GM23338 (cell line): ENCODE measurements at regions not wholly inside any gene's neighbourhood (a gene's known extent, or its start where the extent isn't known, plus 50 kb on each side); places are given as distances from the start of the nearest gene placed in this dataset.

ENCODE experiments used
- CREB1 ChIP-seq: fragments of 250-450 bp; sonication (Bioruptor Pico); IDR thresholded peaks from 2 replicates; pipeline ENCODE4 v1.5.0; 2020; ENCODE audit warnings: low read depth, mild to moderate bottlenecking, moderate library complexity
- CTCF ChIP-seq, 2 experiments: fragments of 200-600 bp in 1 of 2; sonication (generic) in 1 of 2; conservative IDR thresholded peaks; 2 replicates each; pipeline versions ENCODE4 v1.5.1 to v1.6.1; 2016 to 2017; ENCODE audit warnings: antibody characterized with exemption in 2 of 2, low read depth in 2 of 2, mild to moderate bottlenecking in 2 of 2, moderate library complexity in 1 of 2
- ETS1 ChIP-seq: IDR thresholded peaks from 2 replicates; pipeline ENCODE4 v1.6.1; 2016; ENCODE audit warnings: antibody characterized with exemption
- EZH2 ChIP-seq: fragments of 200-600 bp; sonication (generic); IDR thresholded peaks from one replicate; pipeline ENCODE4 v1.8.0; 2017; ENCODE audit warnings: antibody characterized with exemption, mild to moderate bottlenecking, low read depth; ENCODE audit not compliant: unreplicated experiment
- EZH2phosphoT487 ChIP-seq: fragments of 200-600 bp; sonication (generic); IDR thresholded peaks from one replicate; pipeline ENCODE4 v1.8.1; 2018; ENCODE audit warnings: antibody characterized with exemption; ENCODE audit not compliant: unreplicated experiment
- JUNB ChIP-seq: IDR thresholded peaks from one replicate; pipeline ENCODE4 v1.6.1; 2016; ENCODE audit warnings: antibody characterized with exemption; ENCODE audit not compliant: unreplicated experiment
- NANOG ChIP-seq: IDR thresholded peaks from 2 replicates; pipeline ENCODE4 v1.6.1; 2016; ENCODE audit warnings: antibody characterized with exemption, borderline replicate concordance
- POLR2AphosphoS5 ChIP-seq: IDR thresholded peaks from 2 replicates; pipeline ENCODE4 v1.6.1; 2016; ENCODE audit warnings: antibody characterized with exemption, low read depth
- REST ChIP-seq: IDR thresholded peaks from one replicate; pipeline ENCODE4 v1.6.1; 2018; ENCODE audit warnings: antibody characterized with exemption; ENCODE audit not compliant: unreplicated experiment
- STAT1 ChIP-seq: IDR thresholded peaks from one replicate; pipeline ENCODE4 v1.6.1; 2016; ENCODE audit warnings: antibody characterized with exemption; ENCODE audit not compliant: unreplicated experiment
- ZNF114 ChIP-seq: fragments of 250-450 bp; sonication (Bioruptor Pico); IDR thresholded peaks from 2 replicates; pipeline ENCODE4 v1.5.0; 2020; ENCODE audit warnings: mild to moderate bottlenecking, moderate library complexity
- ZNF331 ChIP-seq: fragments of 250-450 bp; sonication (Bioruptor Pico); IDR thresholded peaks from 2 replicates; pipeline ENCODE4 v1.5.0; 2020; ENCODE audit warnings: low read depth, mild to moderate bottlenecking, moderate library complexity
- ZNF462 ChIP-seq: fragments of 250-450 bp; sonication (Bioruptor Pico); IDR thresholded peaks from 2 replicates; pipeline ENCODE4 v1.5.0; 2020; ENCODE audit warnings: mild to moderate bottlenecking, moderate library complexity

GRCh38 chr6:151681433-151682059 lies 125.9 kb upstream of the ESR1 start:
- TF ChIP-seq CTCF (conservative IDR thresholded peaks at IDR 0.05; ENCODE audit: low read depth in 2 of 2) (no peak), ZNF114 (CRISPR knock-in tag) (no peak), EZH2 (no peak), EZH2phosphoT487 (no peak), POLR2AphosphoS5 (no peak), CREB1 (CRISPR knock-in tag) (no peak), ETS1 (no peak), REST (no peak), STAT1 (no peak), JUNB (no peak), ZNF462 (CRISPR knock-in tag) (no peak), ZNF331 (no peak), NANOG (no peak)
